OCI-LY1 (cell line): ENCODE measurements at regions not wholly inside any gene's neighbourhood (a gene's known extent, or its start where the extent isn't known, plus 50 kb on each side); places are given as distances from the start of the nearest gene placed in this dataset.

Source experiments
- H2AFZ ChIP-seq: fragments of 200-600 bp; sonication (generic), shearing (Covaris generic); 2 replicates; pipeline ENCODE4 v1.6.0; 2014; ENCODE audit warnings: antibody characterized with exemption, mild to moderate bottlenecking, low read length
- H3F3A ChIP-seq: fragments of 200-600 bp; sonication (generic), shearing (Covaris generic); 2 replicates; pipeline ENCODE4 v1.6.0; 2014; ENCODE audit warnings: mild to moderate bottlenecking, antibody characterized with exemption, low read length, moderate library complexity; ENCODE audit not compliant: insufficient read depth
- H3K27ac ChIP-seq: fragments of 200-600 bp; sonication (generic); 2 replicates; pipeline ENCODE4 v1.5.1; 2014; ENCODE audit warnings: low read length, mixed run types, mild to moderate bottlenecking, low read depth; ENCODE audit not compliant: poor library complexity, severe bottlenecking
- H3K27me3 ChIP-seq: fragments of 200-600 bp; sonication (generic); 2 replicates; pipeline ENCODE4 v1.6.0; 2014; ENCODE audit warnings: antibody characterized with exemption, mild to moderate bottlenecking, low read length, moderate library complexity; ENCODE audit not compliant: insufficient read depth
- H3K36me3 ChIP-seq: fragments of 200-600 bp; sonication (generic); 2 replicates; pipeline ENCODE4 v1.6.1; 2014; ENCODE audit warnings: mild to moderate bottlenecking, antibody characterized with exemption, low read length, moderate library complexity, mixed read lengths; ENCODE audit not compliant: insufficient read depth
- H3K4me1 ChIP-seq: fragments of 200-600 bp; sonication (generic); 2 replicates; pipeline ENCODE4 v1.5.1; 2014; ENCODE audit warnings: mild to moderate bottlenecking, low read length, moderate library complexity; ENCODE audit not compliant: insufficient read depth, severe bottlenecking
- H3K4me2 ChIP-seq: fragments of 200-600 bp; sonication (generic), shearing (Covaris generic); 2 replicates; pipeline ENCODE4 v1.6.1; 2014; ENCODE audit warnings: low read length
- H3K4me3 ChIP-seq: fragments of 200-600 bp; sonication (generic); 2 replicates; pipeline ENCODE4 v1.5.1; 2014; ENCODE audit warnings: low read length, low read depth, mild to moderate bottlenecking, mixed read lengths; ENCODE audit not compliant: poor library complexity, severe bottlenecking
- H3K79me2 ChIP-seq: fragments of 200-600 bp; shearing (Covaris generic); 2 replicates; pipeline ENCODE4 v1.6.1; 2016; ENCODE audit warnings: mixed run types, low read length, mixed read lengths; ENCODE audit not compliant: insufficient read depth
- H3K9ac ChIP-seq: fragments of 200-600 bp; sonication (generic), shearing (Covaris generic); 2 replicates; pipeline ENCODE4 v1.6.1; 2014; ENCODE audit warnings: mild to moderate bottlenecking, low read length, mixed read lengths
- H3K9me2 ChIP-seq: fragments of 200-600 bp; sonication (generic), shearing (Covaris generic); 2 replicates; pipeline ENCODE4 v1.6.1; 2014; ENCODE audit warnings: low read depth, mild to moderate bottlenecking, low read length, mixed read lengths
- H3K9me3 ChIP-seq: fragments of 200-600 bp; shearing (Covaris generic); 2 replicates; pipeline ENCODE4 v1.6.1; 2014; ENCODE audit warnings: low read length, mixed read lengths
- H4K20me1 ChIP-seq: fragments of 200-600 bp; sonication (generic), shearing (Covaris generic); 2 replicates; pipeline ENCODE4 v1.6.0; 2016; ENCODE audit warnings: mild to moderate bottlenecking, low read length; ENCODE audit not compliant: insufficient read depth
- CTCF ChIP-seq: fragments of 200-600 bp; sonication (generic), shearing (Covaris generic); IDR thresholded peaks from 2 replicates; pipeline ENCODE4 v1.5.1; 2017; ENCODE audit warnings: mild to moderate bottlenecking, antibody characterized with exemption, low read length, moderate library complexity, mixed read lengths
- EZH2 ChIP-seq: fragments of 200-600 bp; sonication (generic), shearing (Covaris generic); IDR thresholded peaks from 2 replicates; pipeline ENCODE4 v1.8.0; 2017; ENCODE audit warnings: borderline replicate concordance, mixed run types, mild to moderate bottlenecking, antibody characterized with exemption, low read length, moderate library complexity, mixed read lengths

DNA sequence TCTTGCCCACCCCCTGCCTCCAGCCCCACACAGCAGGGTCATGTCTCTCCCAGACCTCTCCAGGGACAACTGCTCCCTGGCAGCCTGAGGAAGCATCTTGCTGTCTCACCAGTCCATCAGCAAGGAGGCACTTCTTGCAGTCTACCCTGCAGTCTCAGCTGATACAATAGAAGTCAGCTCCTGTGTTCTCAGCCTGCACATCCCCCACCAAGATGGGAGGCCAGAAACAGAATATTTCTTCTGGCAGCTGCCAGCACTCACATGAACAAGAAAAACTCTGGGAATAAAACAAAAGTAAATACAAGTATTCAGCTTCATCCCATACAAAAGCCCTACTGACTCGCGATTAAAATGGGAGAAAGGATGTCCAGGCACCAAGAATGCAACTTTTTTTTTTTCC lies 457.4 kb upstream of the PROK2 start:
- H3F3A ChIP-seq: no peaks in the 10 kb centered on the region
- no peak overlapping the region for H3K9ac ChIP-seq
- no peaks in the 10 kb centered on the region for H3K9me2 ChIP-seq
- no peak overlapping the region for H3K4me3 ChIP-seq
- no peak overlapping the region for H3K4me2 ChIP-seq
- no peaks in the 10 kb centered on the region for H4K20me1 ChIP-seq
- H3K4me1 ChIP-seq: no peaks in the 10 kb centered on the region
- no peak for TF ChIP-seq EZH2
- no peaks in the 10 kb centered on the region for H3K36me3 ChIP-seq
- no peaks in the 10 kb centered on the region; the same call in 1 of the 2 replicates for H3K27me3 ChIP-seq
- H2AFZ ChIP-seq: no peak overlapping the region
- H3K27ac ChIP-seq: no peak overlapping the region
- H3K79me2 ChIP-seq: no peaks in the 10 kb centered on the region
- H3K9me3 ChIP-seq: no peaks in the 10 kb centered on the region

GRCh38 chr3:72241525-72241924 lies 456.6 kb upstream of the PROK2 start:
- no peak overlapping the region for H2AFZ ChIP-seq
- no peaks in the 10 kb centered on the region for H3K9me2 ChIP-seq
- H3K4me2 ChIP-seq: no peak overlapping the region
- no peaks in the 10 kb centered on the region for H4K20me1 ChIP-seq
- H3K79me2 ChIP-seq: no peaks in the 10 kb centered on the region
- TF ChIP-seq CTCF: no peak
- no peak for TF ChIP-seq EZH2
- H3F3A ChIP-seq: no peaks in the 10 kb centered on the region
- H3K4me1 ChIP-seq: no peaks in the 10 kb centered on the region
- no peak overlapping the region for H3K27ac ChIP-seq
- H3K36me3 ChIP-seq: no peaks in the 10 kb centered on the region
- no peak overlapping the region for H3K9ac ChIP-seq
- no peak overlapping the region for H3K4me3 ChIP-seq
- no peaks in the 10 kb centered on the region for H3K9me3 ChIP-seq
- no peaks in the 10 kb centered on the region; the same call in 1 of the 2 replicates for H3K27me3 ChIP-seq

DNA sequence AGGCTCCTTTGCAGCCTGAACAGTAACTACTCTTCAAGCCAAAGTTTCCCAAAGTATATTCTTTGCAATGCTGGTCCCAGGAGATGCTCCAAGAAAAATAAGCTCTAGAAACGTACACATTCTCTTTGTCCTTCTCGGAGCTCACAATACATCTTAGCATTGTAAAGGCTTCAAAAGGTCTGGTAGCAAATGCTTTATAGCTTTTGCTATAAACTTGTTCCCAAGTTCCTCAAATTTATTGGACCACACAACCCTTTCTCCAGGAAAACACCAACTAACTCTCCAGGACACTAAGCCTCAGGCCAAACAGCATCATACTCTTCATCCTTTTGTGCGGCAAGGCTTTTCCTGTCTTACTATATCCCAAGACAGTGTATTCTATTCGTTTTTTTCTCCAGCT lies 455.6 kb upstream of the PROK2 start:
- TF ChIP-seq CTCF (no peak), EZH2 (no peak)
- Histone ChIP-seq H3K79me2 (no peaks in the 10 kb centered on the region), H3K27ac (no peak overlapping the region), H3K9ac (no peak overlapping the region), H2AFZ (no peak overlapping the region), H3K9me3 (no peaks in the 10 kb centered on the region), H3K4me2 (no peak overlapping the region), H3K9me2 (no peaks in the 10 kb centered on the region), H3K4me3 (no peak overlapping the region), H3K4me1 (no peaks in the 10 kb centered on the region), H3K36me3 (no peaks in the 10 kb centered on the region), H3K27me3 (no peaks in the 10 kb centered on the region; the same call in 1 of the 2 replicates), H4K20me1 (no peaks in the 10 kb centered on the region), H3F3A (no peaks in the 10 kb centered on the region)

DNA sequence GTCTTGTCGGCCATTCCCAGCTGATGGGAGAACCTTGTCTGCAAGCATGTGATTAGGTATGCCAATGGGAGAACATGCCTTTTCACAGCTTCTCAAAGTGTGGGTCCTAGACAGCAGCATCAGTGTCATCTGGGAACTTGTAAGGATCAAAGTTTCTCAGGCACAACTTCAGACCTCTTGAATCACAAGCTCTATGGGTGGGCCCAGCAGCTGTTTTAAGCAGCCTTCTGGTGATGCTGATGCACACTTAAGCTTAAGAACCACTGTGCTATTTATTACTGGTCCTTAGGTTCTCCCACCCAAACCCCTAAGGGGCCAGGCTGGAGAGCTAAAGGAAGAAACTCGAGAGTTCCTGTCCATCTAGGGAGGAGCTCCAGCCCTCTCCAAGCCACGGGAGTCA lies 453.9 kb upstream of the PROK2 start:
- Histone ChIP-seq H2AFZ (no peak overlapping the region), H3K36me3 (no peaks in the 10 kb centered on the region), H3K9ac (no peak overlapping the region)

More for the DNA sequence above, 453.9 kb upstream of the PROK2 start:
- TF ChIP-seq CTCF: no peak
- Histone ChIP-seq H3K27me3 (no peaks in the 10 kb centered on the region; the same call in 1 of the 2 replicates), H3K79me2 (no peaks in the 10 kb centered on the region), H3K4me3 (no peak overlapping the region), H3K9me2 (no peaks in the 10 kb centered on the region), H3K4me2 (no peak overlapping the region), H4K20me1 (no peaks in the 10 kb centered on the region), H3K27ac (no peak overlapping the region), H3F3A (no peaks in the 10 kb centered on the region), H3K4me1 (no peaks in the 10 kb centered on the region), H3K9me3 (no peaks in the 10 kb centered on the region)
